ENCODE measurements at regions not wholly inside any gene's neighbourhood (a gene's known extent, or its start where the extent isn't known, plus 50 kb on each side); places are given as distances from the start of the nearest gene placed in this dataset.
A peak's percentile ranks its signal among the peaks of the same experiment; 100 is the strongest.

- DNase-seq (ENCODE audit: low spot score), result no peak
These were observed 136.9 kb downstream of the RWDD3 start for GRCh38 chr1:95370691-95371562.

GRCh38 chr1:95371666-95372282 lies 137.8 kb downstream of the RWDD3 start:
- DNase-seq (ENCODE audit: low spot score), result no peak

GRCh38 chr1:95375174-95375573 lies 141.2 kb downstream of the RWDD3 start:
- no peak for DNase-seq (ENCODE audit: low spot score)

- no peak for DNase-seq (ENCODE audit: low spot score)
These were observed 146.9 kb downstream of the RWDD3 start for GRCh38 chr1:95380909-95381308.

- no peak for DNase-seq (ENCODE audit: low spot score)
These were observed 148.2 kb downstream of the RWDD3 start for GRCh38 chr1:95382000-95382786.

GRCh38 chr1:95383111-95383510 lies 149.1 kb downstream of the RWDD3 start:
- no peak for DNase-seq (ENCODE audit: low spot score)

GRCh38 chr1:95384567-95384966 lies 150.6 kb downstream of the RWDD3 start:
- no peak for DNase-seq (ENCODE audit: low spot score)

- DNase-seq (ENCODE audit: low spot score), result no peak
These were observed 152.4 kb downstream of the RWDD3 start for GRCh38 chr1:95386371-95386770.

- no peak for DNase-seq (ENCODE audit: low spot score)
These were observed 152.9 kb downstream of the RWDD3 start for GRCh38 chr1:95386915-95387314.

- no peak for DNase-seq (ENCODE audit: low spot score)
These were observed 154.0 kb downstream of the RWDD3 start for GRCh38 chr1:95388031-95388430.

- no peak for DNase-seq (ENCODE audit: low spot score)
These were observed 159.4 kb downstream of the RWDD3 start for GRCh38 chr1:95393434-95393833.

GRCh38 chr1:95396557-95396956 lies 162.5 kb downstream of the RWDD3 start:
- DNase-seq (ENCODE audit: low spot score), result no peak

GRCh38 chr1:95402780-95403179 lies 168.8 kb downstream of the RWDD3 start:
- DNase-seq (ENCODE audit: low spot score), result no peak

- DNase-seq (ENCODE audit: low spot score), result no peak
These were observed 172.3 kb downstream of the RWDD3 start for GRCh38 chr1:95406279-95406678.

- DNase-seq (ENCODE audit: low spot score), result no peak
These were observed 173.3 kb downstream of the RWDD3 start for GRCh38 chr1:95407131-95407885.

- DNase-seq (ENCODE audit: low spot score), result peak; percentile 75
These were observed 173.9 kb downstream of the RWDD3 start for GRCh38 chr1:95407886-95408291.

- no peak for DNase-seq (ENCODE audit: low spot score)
These were observed 174.6 kb downstream of the RWDD3 start for GRCh38 chr1:95408507-95409136.

GRCh38 chr1:95409276-95409675 lies 175.3 kb downstream of the RWDD3 start:
- peak; percentile 6 for DNase-seq (ENCODE audit: low spot score)

- DNase-seq (ENCODE audit: low spot score), result no peak
These were observed 175.9 kb downstream of the RWDD3 start for GRCh38 chr1:95409901-95410300.

GRCh38 chr1:95415146-95415545 lies 181.1 kb downstream of the RWDD3 start:
- no peak for DNase-seq (ENCODE audit: low spot score)

- no peak for DNase-seq (ENCODE audit: low spot score)
These were observed 192.8 kb downstream of the RWDD3 start for GRCh38 chr1:95426772-95427171.

- DNase-seq (ENCODE audit: low spot score), result no peak
These were observed 193.5 kb downstream of the RWDD3 start for GRCh38 chr1:95427525-95427924.

Data from pons (tissue), 1 donor.